ENCODE measurements at regions not wholly inside any gene's neighbourhood (a gene's known extent, or its start where the extent isn't known, plus 50 kb on each side); places are given as distances from the start of the nearest gene placed in this dataset.

DNA sequence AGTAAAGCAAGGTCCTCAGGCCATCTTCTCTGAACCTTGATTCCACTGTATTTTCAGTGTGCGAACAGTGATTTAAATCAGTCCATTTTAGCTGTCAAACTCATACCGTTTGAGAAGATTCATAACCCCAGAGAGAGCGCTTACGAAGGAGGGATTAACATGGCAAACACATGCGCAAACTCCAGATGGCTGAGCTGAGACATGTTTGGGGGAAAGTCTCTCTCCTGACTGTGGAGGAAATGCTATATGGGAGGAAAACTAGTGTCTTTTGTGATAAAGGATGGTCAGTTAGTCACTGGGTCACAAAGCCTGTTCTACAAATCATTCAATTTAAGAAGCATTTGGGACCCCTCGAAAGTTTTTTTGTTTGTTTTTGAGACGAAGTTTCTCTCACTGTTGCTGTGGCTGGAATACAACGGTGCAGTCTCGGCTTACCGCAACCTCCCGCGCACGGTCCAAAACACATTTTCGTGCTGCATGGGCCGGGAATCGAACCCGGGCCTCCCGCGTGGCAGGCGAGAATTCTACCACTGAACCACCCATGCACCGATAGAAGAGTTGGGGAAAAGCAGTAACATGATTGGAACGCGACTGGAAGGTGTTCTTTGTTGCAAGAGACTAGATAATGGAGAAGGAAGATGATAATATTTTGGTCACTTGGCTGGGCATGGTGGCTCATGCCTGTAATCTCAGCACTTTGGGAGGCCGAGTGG is 58.4 kb upstream of the CXADR start:
- peak; percentile 78 for DNase-seq (ENCODE audit: low spot score)

DNA sequence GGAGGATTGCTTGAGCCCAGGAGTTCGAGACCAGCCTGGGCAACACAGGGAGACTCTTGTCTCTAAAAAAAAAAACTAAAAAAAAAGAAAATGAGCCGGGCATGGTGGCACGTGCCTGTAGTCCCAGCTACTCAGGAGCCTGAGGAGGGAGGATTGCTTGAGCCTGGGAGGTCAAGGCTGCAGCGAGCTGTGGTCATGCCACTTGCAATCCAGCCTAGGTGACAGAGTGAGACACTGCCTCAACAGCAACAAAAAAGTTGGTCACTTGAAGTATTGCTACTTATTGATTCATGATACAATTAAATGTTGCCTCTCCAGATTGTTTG is 57.9 kb upstream of the CXADR start:
- DNase-seq (ENCODE audit: low spot score): no peak

DNA sequence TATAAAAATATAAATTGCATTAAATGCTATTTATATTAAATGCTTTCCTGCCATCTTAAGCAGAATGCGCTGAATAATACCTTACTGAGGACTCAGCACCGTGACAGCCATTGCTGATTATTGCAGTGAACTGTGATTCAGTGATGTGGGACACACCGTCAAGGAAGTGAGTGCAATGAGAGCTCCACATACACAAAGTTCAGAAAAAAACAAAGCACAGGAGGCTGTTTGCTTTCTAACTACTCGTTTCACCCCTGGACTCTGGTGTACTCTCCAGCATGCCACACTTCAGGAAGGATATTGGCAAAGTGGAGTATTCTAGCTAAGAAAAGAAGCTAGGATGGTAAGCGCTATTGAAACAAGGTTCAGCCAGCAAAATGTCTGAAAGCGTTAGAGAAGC is 57.4 kb upstream of the CXADR start:
- no peak for DNase-seq (ENCODE audit: low spot score)

DNA sequence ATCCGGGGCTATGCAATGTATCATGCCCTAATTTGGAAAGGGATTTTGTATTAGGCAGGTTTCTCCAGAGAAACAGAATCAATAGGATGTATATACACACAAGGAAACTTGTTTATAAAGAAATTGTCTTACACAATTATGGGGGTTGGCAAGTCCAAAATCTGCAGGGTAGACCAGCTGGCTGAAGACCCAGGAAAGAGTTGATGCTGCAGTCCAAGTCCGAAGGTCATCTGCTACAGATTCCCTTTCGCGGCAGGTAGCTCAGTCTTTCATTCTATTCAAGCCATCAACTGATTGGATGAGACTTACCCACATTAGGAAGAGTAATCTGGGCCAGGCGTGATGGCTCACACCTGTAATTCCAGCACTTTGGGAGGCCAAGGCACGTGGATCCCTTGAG is 54.6 kb upstream of the CXADR start:
- no peak for DNase-seq (ENCODE audit: low spot score)

DNA sequence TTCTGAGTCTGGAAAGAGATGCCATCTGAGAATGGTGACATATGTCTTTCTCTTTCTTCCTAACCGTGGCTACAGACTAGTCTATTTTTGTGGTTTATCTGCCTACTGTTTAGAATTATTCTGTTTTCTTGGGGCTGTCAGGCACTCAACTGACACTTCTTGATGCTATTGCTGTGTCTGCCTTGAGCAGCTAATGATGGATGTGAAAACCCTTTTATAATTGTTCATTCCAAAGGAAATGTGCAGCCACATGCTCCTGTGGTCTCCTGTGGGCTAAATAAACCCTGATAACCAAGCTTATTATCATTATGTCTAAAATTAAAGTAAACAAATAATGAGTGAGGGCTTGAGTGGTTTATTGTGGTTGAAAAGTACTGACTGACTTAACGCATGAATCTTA is 52.7 kb upstream of the CXADR start:
- no peak for DNase-seq (ENCODE audit: low spot score)

DNA sequence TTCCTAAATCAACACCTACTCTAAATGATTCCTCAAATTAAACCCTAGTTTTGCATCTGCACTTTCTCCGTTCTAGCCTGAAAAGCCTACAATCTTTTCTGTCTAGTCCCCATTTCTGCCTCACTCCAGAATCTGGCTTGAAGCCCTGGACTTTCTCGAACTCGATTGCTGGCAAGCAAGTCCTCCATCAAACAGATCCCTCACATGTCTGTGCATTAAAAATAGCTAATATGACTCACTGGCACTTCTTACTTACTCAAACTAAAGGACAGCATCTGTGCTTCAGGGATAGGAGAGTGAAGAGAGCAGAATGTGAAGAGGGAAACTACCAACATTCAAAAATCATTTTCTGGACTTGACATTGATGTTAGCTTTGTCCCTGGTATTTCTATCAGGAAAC is 51.8 kb upstream of the CXADR start:
- DNase-seq (ENCODE audit: low spot score): no peak

DNA sequence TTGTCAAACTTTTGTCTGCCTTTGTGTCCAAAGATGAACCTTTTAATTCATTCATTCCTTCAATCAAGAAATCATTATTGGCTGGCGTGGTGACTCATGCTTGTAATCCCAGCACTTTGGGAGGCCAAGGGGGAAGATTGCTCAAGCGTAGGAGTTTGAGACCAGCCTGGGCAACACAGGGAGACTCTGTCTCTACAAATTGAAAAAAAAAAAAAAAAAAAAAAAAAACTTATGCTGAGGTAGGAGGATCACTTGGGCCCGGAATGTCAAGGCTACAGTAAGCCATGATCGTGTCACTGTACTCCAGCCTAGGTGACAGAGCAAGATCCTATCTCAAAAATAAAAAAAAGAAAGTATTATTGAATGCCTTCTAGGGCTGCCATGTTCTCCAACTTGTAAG is 51.3 kb upstream of the CXADR start:
- DNase-seq (ENCODE audit: low spot score): no peak

DNA sequence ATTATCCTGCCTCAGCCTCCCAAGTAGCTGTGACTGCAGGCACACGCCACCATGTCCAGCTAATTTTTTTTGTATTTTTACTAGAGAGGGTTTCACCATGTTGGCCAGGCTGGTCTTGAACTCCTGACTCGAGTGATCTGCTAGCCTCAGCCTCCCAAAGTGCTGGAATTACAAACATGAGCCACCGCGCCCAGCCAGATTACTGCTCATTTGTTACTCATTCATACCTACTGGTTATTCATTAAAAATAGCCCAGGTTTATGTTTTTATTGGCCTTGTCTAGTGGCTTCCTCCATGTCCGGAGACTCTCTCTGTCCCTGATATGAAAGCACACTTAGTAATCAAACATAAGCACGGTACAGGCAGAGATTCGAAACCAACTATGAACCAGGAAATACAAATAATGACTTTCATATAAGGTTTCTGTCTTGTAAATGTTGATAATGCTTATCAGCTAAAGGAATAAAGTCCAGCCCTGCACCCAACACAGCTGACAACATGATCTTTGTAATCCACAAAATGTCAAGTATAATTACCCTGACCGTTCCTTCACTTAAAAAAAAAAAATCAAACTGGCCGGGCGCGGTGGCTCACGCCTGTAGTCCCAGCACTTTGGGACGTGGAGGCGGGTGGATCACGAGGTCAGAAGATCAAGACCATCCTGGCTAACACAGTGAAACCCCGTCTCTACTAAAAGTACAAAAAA is 50.4 kb upstream of the CXADR start:
- no peak for DNase-seq (ENCODE audit: low spot score)

Data from D341Med (cell line).